IPS-18c (cell line): ENCODE measurements at regions not wholly inside any gene's neighbourhood (a gene's known extent, or its start where the extent isn't known, plus 50 kb on each side); places are given as distances from the start of the nearest gene placed in this dataset.

Source experiments
- H3K4me3 ChIP-seq: 2 replicates; pipeline ENCODE4 v1.7.0; 2013; ENCODE audit warnings: low read depth, mild to moderate bottlenecking, low read length, moderate library complexity; ENCODE audit not compliant: insufficient read depth
- H3K9me3 ChIP-seq: one replicate; pipeline ENCODE4 v1.6.1; 2013; ENCODE audit warnings: mild to moderate bottlenecking, low read length, moderate library complexity; ENCODE audit not compliant: control insufficient read depth, insufficient read depth

- no peaks in the 10 kb centered on the region for H3K9me3 ChIP-seq
Observed at GRCh38 chr9:90393365-90394152, 249.1 kb downstream of the DIRAS2 start.

GRCh38 chr9:90394871-90395270 is 247.8 kb downstream of the DIRAS2 start:
- H3K9me3 ChIP-seq, result no peaks in the 10 kb centered on the region

More at GRCh38 chr9:90393365-90394152, 249.1 kb downstream of the DIRAS2 start:
- H3K4me3 ChIP-seq, result no peak overlapping the region

GRCh38 chr9:90400091-90400490 is 242.5 kb downstream of the DIRAS2 start:
- H3K9me3 ChIP-seq, result no peaks in the 10 kb centered on the region
- H3K4me3 ChIP-seq, result no peak overlapping the region

More at GRCh38 chr9:90394871-90395270, 247.8 kb downstream of the DIRAS2 start:
- H3K4me3 ChIP-seq, result no peak overlapping the region

- H3K4me3 ChIP-seq, result peak overlapping the region; percentile 6; the same call in 1 of the 2 replicates
- peaks cover 2% of the 10 kb centered on the region for H3K9me3 ChIP-seq
Observed at GRCh38 chr9:90408659-90409058, 234.0 kb downstream of the DIRAS2 start.

- Histone ChIP-seq H3K4me3 (no peak overlapping the region), H3K9me3 (no peaks in the 10 kb centered on the region)
Observed at GRCh38 chr9:90419221-90419851, 223.3 kb downstream of the DIRAS2 start.

GRCh38 chr9:90420211-90420610 is 222.4 kb downstream of the DIRAS2 start:
- H3K9me3 ChIP-seq, result no peaks in the 10 kb centered on the region
- no peak overlapping the region for H3K4me3 ChIP-seq

- no peaks in the 10 kb centered on the region for H3K9me3 ChIP-seq
- no peak overlapping the region for H3K4me3 ChIP-seq
Observed at GRCh38 chr9:90420768-90421513, 221.7 kb downstream of the DIRAS2 start.

- no peak overlapping the region for H3K4me3 ChIP-seq
- no peaks in the 10 kb centered on the region for H3K9me3 ChIP-seq
Observed at GRCh38 chr9:90421786-90422185, 220.8 kb downstream of the DIRAS2 start.

- no peak overlapping the region for H3K4me3 ChIP-seq
Observed at GRCh38 chr9:90423661-90424193, 218.9 kb downstream of the DIRAS2 start.

GRCh38 chr9:90428517-90428916 is 214.1 kb downstream of the DIRAS2 start:
- Histone ChIP-seq H3K9me3 (no peaks in the 10 kb centered on the region), H3K4me3 (no peak overlapping the region)

More at GRCh38 chr9:90423661-90424193, 218.9 kb downstream of the DIRAS2 start:
- no peaks in the 10 kb centered on the region for H3K9me3 ChIP-seq

- peak overlapping the region; percentile 43; the same call in 1 of the 2 replicates for H3K4me3 ChIP-seq
Observed at GRCh38 chr9:90432951-90433350, 209.7 kb downstream of the DIRAS2 start.

GRCh38 chr9:90433398-90433941 is 209.2 kb downstream of the DIRAS2 start:
- Histone ChIP-seq H3K9me3 (no peaks in the 10 kb centered on the region), H3K4me3 (peak overlapping the region; percentile 43; the same call in 1 of the 2 replicates)

More at GRCh38 chr9:90432951-90433350, 209.7 kb downstream of the DIRAS2 start:
- H3K9me3 ChIP-seq, result no peaks in the 10 kb centered on the region

- Histone ChIP-seq H3K9me3 (no peaks in the 10 kb centered on the region), H3K4me3 (no peak overlapping the region)
Observed at GRCh38 chr9:90441814-90442213, 200.8 kb downstream of the DIRAS2 start.

GRCh38 chr9:90442723-90443122 is 199.9 kb downstream of the DIRAS2 start:
- Histone ChIP-seq H3K9me3 (no peaks in the 10 kb centered on the region), H3K4me3 (no peak overlapping the region)

- H3K4me3 ChIP-seq, result no peak overlapping the region
- H3K9me3 ChIP-seq, result no peaks in the 10 kb centered on the region
Observed at GRCh38 chr9:90444609-90445204, 197.9 kb downstream of the DIRAS2 start.

GRCh38 chr9:90445391-90445790 is 197.2 kb downstream of the DIRAS2 start:
- H3K4me3 ChIP-seq, result no peak overlapping the region
- H3K9me3 ChIP-seq, result no peaks in the 10 kb centered on the region
